ENCODE measurements at regions not wholly inside any gene's neighbourhood (a gene's known extent, or its start where the extent isn't known, plus 50 kb on each side); places are given as distances from the start of the nearest gene placed in this dataset.
A peak's percentile ranks its signal among the peaks of the same experiment; 100 is the strongest.
"Not testable (repeated sequence)": the region's sequence is repeated elsewhere in the genome, so short reads cannot be mapped to it uniquely, and the experiment has no call there.

DNA sequence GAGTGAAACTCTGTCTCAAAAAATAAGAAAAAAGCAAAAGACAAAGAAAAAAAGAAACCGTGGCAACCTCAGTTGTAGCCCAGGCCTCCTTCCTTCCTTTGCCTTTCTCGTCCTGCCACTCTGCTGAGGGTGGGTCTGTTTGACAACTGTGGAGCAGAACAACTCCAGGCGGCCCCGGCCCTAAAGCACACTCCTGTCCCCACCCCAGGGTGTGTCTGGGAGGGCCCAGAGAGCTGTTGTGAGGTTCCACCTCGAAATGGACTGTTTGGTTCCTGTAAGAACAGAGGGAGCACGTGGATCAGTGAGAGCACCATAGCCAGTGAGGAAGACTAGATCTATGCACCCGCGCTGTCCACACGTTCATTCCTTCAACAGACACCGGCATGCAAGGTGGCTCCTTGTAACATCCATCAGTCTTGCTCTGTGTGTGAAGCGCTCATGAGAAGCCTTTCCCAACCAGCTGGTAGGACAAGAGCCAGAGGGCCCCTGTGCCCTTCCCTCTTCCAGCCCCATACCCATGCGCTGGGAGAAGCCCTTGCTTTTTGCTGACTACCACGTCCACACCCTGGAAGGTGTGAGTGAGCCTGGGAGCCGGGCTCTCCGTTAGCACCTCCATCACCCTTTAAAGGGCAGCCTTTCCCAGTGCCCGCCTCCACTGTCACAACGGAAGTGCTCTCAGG is 61.6 kb downstream of the SOWAHC start:
- Histone ChIP-seq H3K4me1 (no peaks in the 10 kb centered on the region), H4K20me1 (ENCODE audit: low read depth) (no peaks in the 10 kb centered on the region), H3K27me3 (no peaks in the 10 kb centered on the region), H3K79me2 (ENCODE audit: low read depth) (no peaks in the 10 kb centered on the region), H3K4me2 (no peak overlapping the region), H3K9me3 (ENCODE audit: low read depth) (no peaks in the 10 kb centered on the region), H3K36me3 (no peaks in the 10 kb centered on the region), H3F3A (ENCODE audit: low read depth) (no peaks in the 10 kb centered on the region), H3K27ac (no peak overlapping the region), H3K4me3 (no peak overlapping the region), H3K9ac (no peak overlapping the region), H2AFZ (replicated peaks) (no peak overlapping the region)
- TF ChIP-seq EZH2phosphoT487 (IDR thresholded peaks at IDR 0.05) (no peak), EZH2 (IDR thresholded peaks at IDR 0.05) (no peak)
- TF ChIP-seq, protein P1, sequence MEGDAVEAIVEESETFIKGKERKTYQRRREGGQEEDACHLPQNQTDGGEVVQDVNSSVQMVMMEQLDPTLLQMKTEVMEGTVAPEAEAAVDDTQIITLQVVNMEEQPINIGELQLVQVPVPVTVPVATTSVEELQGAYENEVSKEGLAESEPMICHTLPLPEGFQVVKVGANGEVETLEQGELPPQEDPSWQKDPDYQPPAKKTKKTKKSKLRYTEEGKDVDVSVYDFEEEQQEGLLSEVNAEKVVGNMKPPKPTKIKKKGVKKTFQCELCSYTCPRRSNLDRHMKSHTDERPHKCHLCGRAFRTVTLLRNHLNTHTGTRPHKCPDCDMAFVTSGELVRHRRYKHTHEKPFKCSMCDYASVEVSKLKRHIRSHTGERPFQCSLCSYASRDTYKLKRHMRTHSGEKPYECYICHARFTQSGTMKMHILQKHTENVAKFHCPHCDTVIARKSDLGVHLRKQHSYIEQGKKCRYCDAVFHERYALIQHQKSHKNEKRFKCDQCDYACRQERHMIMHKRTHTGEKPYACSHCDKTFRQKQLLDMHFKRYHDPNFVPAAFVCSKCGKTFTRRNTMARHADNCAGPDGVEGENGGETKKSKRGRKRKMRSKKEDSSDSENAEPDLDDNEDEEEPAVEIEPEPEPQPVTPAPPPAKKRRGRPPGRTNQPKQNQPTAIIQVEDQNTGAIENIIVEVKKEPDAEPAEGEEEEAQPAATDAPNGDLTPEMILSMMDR (IDR thresholded peaks at IDR 0.05) = no peak
- peaks cover 10% of the 10 kb centered on the region for H3K27me3 Mint-ChIP-seq (ENCODE audit: insufficient read depth, low read depth)
- H3K9me3 Mint-ChIP-seq = peaks cover 17% of the 10 kb centered on the region
- no peaks in the 10 kb centered on the region for H3K36me3 Mint-ChIP-seq
- peak overlapping the region; percentile 44 for H3K4me3 Mint-ChIP-seq
- H3K4me1 Mint-ChIP-seq = peaks cover 53% of the 10 kb centered on the region
- no peak for DNase-seq (ENCODE audit: low spot score)
- peak overlapping the region; percentile 95 for H3K27ac Mint-ChIP-seq

DNA sequence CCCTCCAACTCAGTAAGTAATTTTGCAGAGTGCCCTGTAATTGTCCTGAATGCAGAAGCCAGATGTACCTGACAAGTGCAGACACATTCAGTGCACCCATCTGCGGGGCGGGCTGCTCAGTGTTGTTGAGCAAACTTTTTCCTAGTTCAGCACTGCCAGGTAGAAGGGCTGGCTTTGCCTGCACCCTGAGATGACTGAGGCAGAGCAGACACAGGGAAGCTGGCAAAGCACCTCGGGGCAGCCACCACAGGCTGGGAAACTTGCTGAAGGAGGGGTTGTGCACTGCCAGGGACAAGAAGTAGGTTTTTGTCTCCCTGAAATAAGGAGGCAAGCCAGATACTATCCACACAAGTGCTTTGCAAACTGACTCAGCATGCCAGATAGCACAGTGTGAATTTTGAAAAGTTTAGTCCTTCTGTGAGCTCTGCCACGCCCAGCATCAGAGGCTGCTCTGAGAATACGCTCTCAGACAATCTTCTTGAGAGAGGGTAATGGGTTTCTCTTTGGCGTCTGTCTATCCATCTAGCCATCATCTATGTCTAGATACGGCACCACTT is 62.3 kb downstream of the SOWAHC start:
- H3K4me2 ChIP-seq = no peak overlapping the region
- H3K4me3 Mint-ChIP-seq = peak overlapping the region; percentile 44
- DNase-seq (ENCODE audit: low spot score) = no peak
- H3K36me3 Mint-ChIP-seq = no peaks in the 10 kb centered on the region
- no peaks in the 10 kb centered on the region for H3K27me3 ChIP-seq
- H3K4me1 ChIP-seq = no peaks in the 10 kb centered on the region
- no peaks in the 10 kb centered on the region for H3K9me3 ChIP-seq (ENCODE audit: low read depth)
- H3K27ac ChIP-seq = no peak overlapping the region
- H3K79me2 ChIP-seq (ENCODE audit: low read depth) = no peaks in the 10 kb centered on the region
- H3K9ac ChIP-seq = no peak overlapping the region
- no peaks in the 10 kb centered on the region for H3K36me3 ChIP-seq
- peak overlapping the region; percentile 92 for H3K27ac Mint-ChIP-seq
- peaks cover 59% of the 10 kb centered on the region for H3K4me1 Mint-ChIP-seq
- TF ChIP-seq EZH2 (IDR thresholded peaks at IDR 0.05) = no peak
- TF ChIP-seq EZH2phosphoT487 (IDR thresholded peaks at IDR 0.05) = no peak
- TF ChIP-seq, protein P1 (IDR thresholded peaks at IDR 0.05) = no peak
- peaks cover 17% of the 10 kb centered on the region for H3K9me3 Mint-ChIP-seq
- peaks cover 11% of the 10 kb centered on the region for H3K27me3 Mint-ChIP-seq (ENCODE audit: insufficient read depth, low read depth)
- H3K4me3 ChIP-seq = no peak overlapping the region
- no peak overlapping the region for H2AFZ ChIP-seq (replicated peaks)
- no peaks in the 10 kb centered on the region for H3F3A ChIP-seq (ENCODE audit: low read depth)
- H4K20me1 ChIP-seq (ENCODE audit: low read depth) = no peaks in the 10 kb centered on the region

DNA sequence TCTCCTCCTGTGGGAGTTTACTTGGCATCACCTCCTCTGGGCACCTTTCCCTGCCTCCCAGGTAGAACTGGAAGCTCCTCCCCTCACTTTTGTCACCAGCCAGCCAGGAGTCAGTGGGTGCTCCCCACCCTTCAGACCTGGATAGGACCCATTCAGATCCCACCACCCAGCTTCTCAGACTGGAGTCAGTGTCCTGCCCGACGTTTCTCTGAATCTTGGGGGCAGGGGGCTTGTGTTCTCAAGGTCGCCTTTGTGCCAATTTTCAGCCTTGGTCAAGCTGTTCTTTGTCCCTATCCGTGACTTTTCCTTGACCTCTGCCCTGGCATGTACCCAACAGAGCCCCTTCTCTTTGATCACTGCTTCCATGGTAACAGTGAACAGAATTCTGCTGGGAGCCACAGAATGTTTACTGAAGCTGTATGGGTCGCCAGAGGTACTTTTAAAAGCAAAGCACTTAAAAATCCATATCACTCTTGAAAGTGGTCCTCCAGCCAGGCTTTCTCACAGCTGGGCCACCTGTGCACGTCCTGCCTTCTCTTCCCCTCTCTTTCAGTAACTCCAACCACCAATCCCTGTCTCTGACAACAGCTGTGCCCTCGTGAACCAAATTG is 63.1 kb downstream of the SOWAHC start:
- not testable (repeated sequence) for H3K9ac ChIP-seq; H3K4me3 ChIP-seq; H3K27ac ChIP-seq; H3K36me3 ChIP-seq; H3K4me1 ChIP-seq; H2AFZ ChIP-seq (replicated peaks); DNase-seq (ENCODE audit: low spot score); H3K36me3 Mint-ChIP-seq; H3K27me3 ChIP-seq; H3F3A ChIP-seq (ENCODE audit: low read depth); H3K4me2 ChIP-seq; H3K9me3 ChIP-seq (ENCODE audit: low read depth); H4K20me1 ChIP-seq (ENCODE audit: low read depth); H3K79me2 ChIP-seq (ENCODE audit: low read depth)
- Mint-ChIP-seq H3K27me3 (ENCODE audit: insufficient read depth, low read depth) (peaks cover 11% of the 10 kb centered on the region), H3K4me1 (peaks cover 62% of the 10 kb centered on the region), H3K4me3 (peak overlapping the region; percentile 74), H3K9me3 (peaks cover 17% of the 10 kb centered on the region), H3K27ac (peak overlapping the region; percentile 92)

Data from neural progenitor cell (in vitro differentiated cells).